Heart left ventricle (tissue), 16 donors: ENCODE measurements at regions not wholly inside any gene's neighbourhood (a gene's known extent, or its start where the extent isn't known, plus 50 kb on each side); places are given as distances from the start of the nearest gene placed in this dataset.
"Not testable (repeated sequence)": the region's sequence is repeated elsewhere in the genome, so short reads cannot be mapped to it uniquely, and the experiment has no call there.

ENCODE experiments used
- ATAC-seq, 4 donors: fragments of 200-7000 bp; cut with Tn5 transposase; one replicate each; pipeline ENCODE4 v1.9.1; 2020 to 2022; ENCODE audit warnings: moderate library complexity in 4 of 4, mild to moderate bottlenecking in 3 of 4, moderate number of reproducible peaks in 1 of 4
- DNase-seq, 5 donors: peaks; one replicate each; pipeline ENCODE4 v3.0.0-alpha.2; 2020
- H3K27ac ChIP-seq, 12 donors: fragments of 200-600 bp; sonication (generic) in 4 of 12; one replicate each; pipeline versions ENCODE4 v1.5.0 to v1.8.0; 2016 to 2022; ENCODE audit warnings: mild to moderate bottlenecking in 2 of 12
- H3K27me3 ChIP-seq, 9 donors: fragments of 200-600 bp; sonication (generic) in 2 of 9; one replicate each; pipeline versions ENCODE4 v1.5.1 to v1.8.0; 2016 to 2022; ENCODE audit warnings: mild to moderate bottlenecking in 3 of 9
- H3K36me3 ChIP-seq, 9 donors: fragments of 200-600 bp; sonication (generic) in 2 of 9; one replicate each; pipeline versions ENCODE4 v1.5.0 to v1.8.0; 2018 to 2022; ENCODE audit warnings: mild to moderate bottlenecking in 2 of 9
- H3K4me1 ChIP-seq, 12 donors: fragments of 200-600 bp; sonication (generic) in 4 of 12; one replicate each; pipeline versions ENCODE4 v1.5.0 to v1.8.0; 2016 to 2022; ENCODE audit warnings: mild to moderate bottlenecking in 3 of 12
- H3K4me3 ChIP-seq, 12 donors: fragments of 200-600 bp; sonication (generic) in 4 of 12; one replicate each; pipeline versions ENCODE4 v1.5.0 to v1.8.0; 2017 to 2022; ENCODE audit warnings: mild to moderate bottlenecking in 9 of 12, moderate library complexity in 4 of 12
- H3K9me3 ChIP-seq, 12 donors: fragments of 200-600 bp; sonication (generic) in 4 of 12; one replicate each; pipeline versions ENCODE4 v1.5.0 to v1.8.0; 2016 to 2022; ENCODE audit warnings: mild to moderate bottlenecking in 1 of 12
- CTCF ChIP-seq, 12 donors: fragments of 200-600 bp; sonication (generic) in 4 of 12; IDR thresholded peaks; one replicate each; pipeline versions ENCODE4 v1.5.0 to v1.8.0; 2018 to 2022; ENCODE audit warnings: antibody characterized with exemption in 12 of 12, mild to moderate bottlenecking in 5 of 12
- POLR2A ChIP-seq, 2 donors: fragments of 450-650 bp; IDR thresholded peaks; one replicate each; pipeline ENCODE4 v1.6.1; 2017; ENCODE audit warnings: antibody characterized with exemption in 2 of 2, mild to moderate bottlenecking in 2 of 2, moderate library complexity in 2 of 2
- WGBS, 4 donors: extraction: QIAGEN DNeasy Blood & Tissue Kit in 2 of 4; methylation state at CpG; one replicate each; pipeline versions ENCODE4 v1.1.5 to v1.1.7; 2013 to 2018; 5-methylcytosine and 5-hydroxymethylcytosine counted together
- intact Hi-C, 10 donors: fragments of 100-400 bp; cut with DNase I; formaldehyde crosslinking; loops; one replicate each; pipeline versions ENCODE4 v1.11.1 to v1.14.2; 2022
- donor health status: ischemic (EF 13 %, LVEDD 7.1; RV severe dilation, severe dysfunction).
- donor health status: healthy with polysubstance abuse.
- donor health status: DM: no; HTN: yes; CAD: no.
- donor health status: DM: no; HTN: no; CAD: no.
- donor health status: ischemic (EF 25% LVEDD 6.9; RV normal size, moderate dysfunction).
- donor health status: ischemic (EF 25% LVEDD 5.7; RV mildly dilated, moderate dysfunction).
- donor health status: healthy.
- donor health status: DM: yes; HTN: yes; CAD: no.
- donor health status: ischemic (EF 35%, LVEDD 5.7; RV mildly dilated, moderate dysfunction).
- donor health status: nonischemic (EF 11% LVEDD 7.7; RV severe dilation, severe dysfunction).
- donor health status: DM: yes; HTN: yes; CAD: no.
- donor health status: PGD.
- donor health status: ischemic (EF 29% LVEDD 5.4; RV normal size, mild dysfunction).
- donor health status: nonischemic (EF 23%, LVEDD 6.1; RV moderate dilation, normal function).

GRCh38 chr3:75395580-75396315 is 268.4 kb upstream of the FRG2C start:
- peaks cover 0 to 22% (median 5%) of the 10 kb centered on the region in 12 donors for H3K4me1 ChIP-seq
- DNase-seq = no peak
- no peaks in the 10 kb centered on the region for H3K9me3 ChIP-seq
- no peak overlapping the region for H3K27ac ChIP-seq
- intact Hi-C loops = no loop called here
- H3K4me3 ChIP-seq = peak overlapping the region in 4 of 12 donors; percentile 10 to 37 (median 24)
- 59 to 73% (median 68%) methylated on average over 26 to 61 of the region's 61 CpGs for WGBS, 4 donors
- no peak for ATAC-seq
- TF ChIP-seq CTCF (IDR thresholded peaks at IDR 0.05) (no peak), POLR2A (IDR thresholded peaks at IDR 0.05) (no peak)
- no peaks in the 10 kb centered on the region for H3K36me3 ChIP-seq
- peaks cover 0 to 5% (median 0%) of the 10 kb centered on the region in 9 donors for H3K27me3 ChIP-seq

GRCh38 chr3:75396316-75396802 is 267.8 kb upstream of the FRG2C start:
- TF ChIP-seq CTCF (IDR thresholded peaks at IDR 0.05) (no peak), POLR2A (IDR thresholded peaks at IDR 0.05) (no peak)
- no peak for ATAC-seq
- H3K27ac ChIP-seq = no peak overlapping the region
- DNase-seq = no peak
- intact Hi-C loops = no loop called here
- peaks cover 0 to 5% (median 0%) of the 10 kb centered on the region in 9 donors for H3K27me3 ChIP-seq
- H3K4me1 ChIP-seq = peaks cover 0 to 22% (median 5%) of the 10 kb centered on the region in 12 donors
- peak overlapping the region in 4 of 12 donors; percentile 10 to 37 (median 24) for H3K4me3 ChIP-seq
- WGBS, 4 donors = 62 to 75% (median 72%) methylated on average over 4 to 29 of the region's 29 CpGs
- H3K36me3 ChIP-seq = no peaks in the 10 kb centered on the region
- H3K9me3 ChIP-seq = no peaks in the 10 kb centered on the region

GRCh38 chr3:75397486-75397885 is 266.6 kb upstream of the FRG2C start:
- H3K9me3 ChIP-seq, intact Hi-C loops, H3K4me3 ChIP-seq, H3K36me3 ChIP-seq, H3K27me3 ChIP-seq, DNase-seq, H3K27ac ChIP-seq, ATAC-seq: not testable (repeated sequence)
- WGBS, 4 donors = 90 to 97% (median 94%) methylated on average over 17 to 20 of the region's 20 CpGs
- peaks cover 0 to 22% (median 5%) of the 10 kb centered on the region in 12 donors for H3K4me1 ChIP-seq

- not testable (repeated sequence) for H3K27me3 ChIP-seq, H3K9me3 ChIP-seq, ATAC-seq, DNase-seq, H3K4me1 ChIP-seq, H3K4me3 ChIP-seq, H3K27ac ChIP-seq
- intact Hi-C loops = loop anchor here in 7 of 10 donors (2.0 to 5.0 kb wide), 3 partner anchors 125 to 130 kb away; no protein-coding TSS in a partner anchor
- TF ChIP-seq CTCF (IDR thresholded peaks at IDR 0.05) = peak; percentile 36 to 80 (median 69)
- WGBS, 4 donors = 52 to 55% (median 53%) methylated on average over 18 of the region's 18 CpGs
- H3K36me3 ChIP-seq = peaks cover 0 to 38% (median 0%) of the 10 kb centered on the region in 9 donors
These were observed 241.8 kb upstream of the FRG2C start for GRCh38 chr3:75422101-75422945.

GRCh38 chr3:75425379-75425778 is 238.7 kb upstream of the FRG2C start:
- 87 to 97% (median 94%) methylated on average over 7 to 11 of the region's 11 CpGs for WGBS, 4 donors
- not testable (repeated sequence) for H3K9me3 ChIP-seq, DNase-seq, H3K27me3 ChIP-seq, H3K27ac ChIP-seq, H3K4me1 ChIP-seq, ATAC-seq, H3K4me3 ChIP-seq
- peaks cover 0 to 56% (median 0%) of the 10 kb centered on the region in 9 donors for H3K36me3 ChIP-seq
- intact Hi-C loops = loop anchor here in 1 of 10 donors (5.0 kb wide), 1 partner anchor 133 kb away; no protein-coding TSS in a partner anchor

GRCh38 chr3:75427486-75427885 is 236.6 kb upstream of the FRG2C start:
- intact Hi-C loops = loop anchor here in 1 of 10 donors (5.0 kb wide), 1 partner anchor 135 kb away; no protein-coding TSS in a partner anchor
- H3K4me3 ChIP-seq, H3K27ac ChIP-seq, H3K4me1 ChIP-seq, H3K27me3 ChIP-seq, DNase-seq, ATAC-seq, H3K9me3 ChIP-seq: not testable (repeated sequence)
- H3K36me3 ChIP-seq = peaks cover 0 to 63% (median 4%) of the 10 kb centered on the region in 9 donors
- WGBS, 4 donors = 91 to 93% (median 92%) methylated on average over 8 to 9 of the region's 9 CpGs

- not testable (repeated sequence) for H3K4me3 ChIP-seq, H3K27me3 ChIP-seq, ATAC-seq, H3K9me3 ChIP-seq, H3K27ac ChIP-seq, DNase-seq
- Histone ChIP-seq H3K36me3 (peaks cover 0 to 61% (median 4%) of the 10 kb centered on the region in 9 donors), H3K4me1 (peaks cover 0 to 14% (median 6%) of the 10 kb centered on the region in 12 donors)
- 88 to 94% (median 92%) methylated on average over 5 of the region's 5 CpGs for WGBS, 4 donors
- intact Hi-C loops = loop anchor here in 3 of 10 donors (2.0 to 5.0 kb wide), 2 partner anchors 133 to 136 kb away; no protein-coding TSS in a partner anchor
These were observed 236.2 kb upstream of the FRG2C start for GRCh38 chr3:75427906-75428305.
